Esophagus muscularis mucosa (tissue), 4 donors: ENCODE measurements at regions not wholly inside any gene's neighbourhood (a gene's known extent, or its start where the extent isn't known, plus 50 kb on each side); places are given as distances from the start of the nearest gene placed in this dataset.
A peak's percentile ranks its signal among the peaks of the same experiment; 100 is the strongest.

ENCODE experiments used
- DNase-seq: peaks from one replicate; pipeline ENCODE4 v3.0.0-alpha.2; 2017; ENCODE audit errors: extremely low spot score
- H3K27ac ChIP-seq, 4 donors: fragments of 200-600 bp; sonication (generic); replicated peaks in 1 of 4; 1 replicate in 3 of 4; 2 replicates in 1 of 4; pipeline ENCODE4 v1.5.1; 2016 to 2019; ENCODE audit warnings: mild to moderate bottlenecking in 1 of 4
- H3K27me3 ChIP-seq, 4 donors: fragments of 200-600 bp; sonication (generic); one replicate each; pipeline versions ENCODE4 v1.5.1 to v1.6.0; 2016 to 2019
- H3K36me3 ChIP-seq, 4 donors: fragments of 200-600 bp; sonication (generic); one replicate each; pipeline ENCODE4 v1.5.1; 2016 to 2019
- H3K4me1 ChIP-seq, 4 donors: fragments of 200-600 bp; sonication (generic); one replicate each; pipeline ENCODE4 v1.5.1; 2016 to 2019
- H3K4me3 ChIP-seq, 4 donors: fragments of 200-600 bp; sonication (generic); 1 replicate in 2 of 4; 2 replicates in 2 of 4; pipeline ENCODE4 v1.5.1; 2016 to 2019; ENCODE audit warnings: mild to moderate bottlenecking in 4 of 4, moderate library complexity in 1 of 4
- H3K9me3 ChIP-seq, 4 donors: fragments of 200-600 bp; sonication (generic); 1 replicate in 3 of 4; 2 replicates in 1 of 4; pipeline ENCODE4 v1.5.1; 2016 to 2019
- EP300 ChIP-seq: sonication (generic); formaldehyde crosslinking; IDR thresholded peaks from one replicate; pipeline ENCODE4 v1.6.1; 2017; ENCODE audit warnings: antibody characterized with exemption
- POLR2A ChIP-seq: fragments of 450-650 bp; IDR thresholded peaks from one replicate; pipeline ENCODE4 v1.6.1; 2017; ENCODE audit warnings: antibody characterized with exemption, moderate library complexity, mild to moderate bottlenecking, low read depth
- POLR2AphosphoS5 ChIP-seq, 2 donors: sonication (generic); formaldehyde crosslinking; IDR thresholded peaks; one replicate each; pipeline ENCODE4 v1.6.1; 2017; ENCODE audit warnings: antibody characterized with exemption in 2 of 2
- WGBS: methylation state at CpG from one replicate; pipeline ENCODE4 v1.1.5; 2018; 5-methylcytosine and 5-hydroxymethylcytosine counted together
- intact Hi-C: fragments of 100-400 bp; cut with DNase I; formaldehyde crosslinking; loops from one replicate; pipeline ENCODE4 v1.15.1; 2023
- TF ChIP-seq, protein P1 (sequence below), 3 experiments: fragments of 200-600 bp in 2 of 3; fragments of 450-650 bp in 1 of 3; sonication (generic) in 2 of 3; IDR thresholded peaks; one replicate each; pipeline ENCODE4 v1.5.1; 2017 to 2019; ENCODE audit warnings: antibody characterized with exemption in 3 of 3, mild to moderate bottlenecking in 2 of 3, moderate library complexity in 1 of 3

DNA sequence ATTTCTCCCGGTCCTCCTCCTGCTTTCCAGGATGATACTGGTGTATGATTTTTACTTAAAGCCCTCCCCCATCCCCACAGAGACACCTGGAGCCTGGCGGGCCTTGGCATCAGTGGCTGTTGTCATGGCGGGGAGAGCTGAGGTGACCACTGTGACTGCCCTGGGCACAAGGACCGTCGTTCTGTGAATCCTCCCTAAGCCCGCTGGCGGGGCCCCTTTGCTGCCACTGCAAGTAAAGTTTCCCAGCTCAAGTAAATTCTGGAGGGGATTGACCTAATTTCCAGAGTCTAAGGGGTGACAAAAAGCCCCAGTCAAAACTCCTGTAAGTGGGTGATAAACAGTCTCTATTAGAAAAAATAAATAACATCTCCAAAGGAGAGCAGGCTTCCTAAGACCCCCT is 393.2 kb upstream of the PODXL start:
- TF ChIP-seq POLR2A (no peak), EP300 (no peak), POLR2AphosphoS5 (IDR thresholded peaks at IDR 0.05) (no peak)
- TF ChIP-seq, protein P1, sequence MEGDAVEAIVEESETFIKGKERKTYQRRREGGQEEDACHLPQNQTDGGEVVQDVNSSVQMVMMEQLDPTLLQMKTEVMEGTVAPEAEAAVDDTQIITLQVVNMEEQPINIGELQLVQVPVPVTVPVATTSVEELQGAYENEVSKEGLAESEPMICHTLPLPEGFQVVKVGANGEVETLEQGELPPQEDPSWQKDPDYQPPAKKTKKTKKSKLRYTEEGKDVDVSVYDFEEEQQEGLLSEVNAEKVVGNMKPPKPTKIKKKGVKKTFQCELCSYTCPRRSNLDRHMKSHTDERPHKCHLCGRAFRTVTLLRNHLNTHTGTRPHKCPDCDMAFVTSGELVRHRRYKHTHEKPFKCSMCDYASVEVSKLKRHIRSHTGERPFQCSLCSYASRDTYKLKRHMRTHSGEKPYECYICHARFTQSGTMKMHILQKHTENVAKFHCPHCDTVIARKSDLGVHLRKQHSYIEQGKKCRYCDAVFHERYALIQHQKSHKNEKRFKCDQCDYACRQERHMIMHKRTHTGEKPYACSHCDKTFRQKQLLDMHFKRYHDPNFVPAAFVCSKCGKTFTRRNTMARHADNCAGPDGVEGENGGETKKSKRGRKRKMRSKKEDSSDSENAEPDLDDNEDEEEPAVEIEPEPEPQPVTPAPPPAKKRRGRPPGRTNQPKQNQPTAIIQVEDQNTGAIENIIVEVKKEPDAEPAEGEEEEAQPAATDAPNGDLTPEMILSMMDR (IDR thresholded peaks at IDR 0.05) = no peak
- no peak for DNase-seq
- peaks cover 0 to 9% (median 0%) of the 10 kb centered on the region in 4 donors for H3K27me3 ChIP-seq
- intact Hi-C loops = loop anchor here (5.0 to 10.0 kb wide), 3 partner anchors 208 to 633 kb away; no protein-coding TSS in a partner anchor
- H3K36me3 ChIP-seq = no peaks in the 10 kb centered on the region
- WGBS = 93% methylated on average over 7 of the region's 7 CpGs
- H3K4me3 ChIP-seq = no peak overlapping the region
- H3K4me1 ChIP-seq = peaks cover 18 to 65% (median 63%) of the 10 kb centered on the region in 4 donors
- H3K9me3 ChIP-seq = peaks cover 0 to 9% (median 5%) of the 10 kb centered on the region in 4 donors
- H3K27ac ChIP-seq = peak overlapping the region in 3 of 4 donors; percentile 42 to 72 (median 72)

DNA sequence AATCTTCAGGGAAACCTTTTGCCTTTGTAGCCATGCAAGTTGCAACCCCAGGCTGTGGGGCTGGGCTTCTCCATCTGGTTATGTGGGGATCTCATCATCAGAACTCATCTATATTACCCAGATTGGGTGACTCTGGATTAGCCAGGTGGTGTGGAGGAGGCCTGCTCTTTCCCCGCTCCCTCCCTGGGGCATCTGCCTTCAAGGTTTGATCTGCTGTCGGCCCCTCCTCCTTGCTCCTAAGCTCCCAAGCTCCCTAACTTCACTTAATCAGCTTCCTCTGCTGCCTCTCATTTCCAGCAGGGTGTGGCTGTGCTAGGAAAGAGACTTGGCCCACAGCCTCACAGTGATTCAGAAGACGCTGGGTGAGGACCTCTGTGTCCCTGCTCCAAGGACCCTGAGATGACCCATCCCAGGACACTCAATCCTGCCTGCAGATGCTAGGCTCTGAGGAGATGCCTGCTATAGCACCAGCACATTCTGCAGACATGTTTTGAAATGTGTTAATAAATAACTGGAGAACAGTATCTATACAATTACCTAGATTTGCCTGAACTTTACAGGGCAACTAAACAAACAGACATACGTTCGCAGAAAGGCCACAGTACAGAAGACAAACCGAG is 392.1 kb upstream of the PODXL start:
- 62% methylated on average over 5 of the region's 6 CpGs for WGBS
- Histone ChIP-seq H3K36me3 (no peaks in the 10 kb centered on the region), H3K27ac (peak overlapping the region in 3 of 4 donors; percentile 27 to 72 (median 72)), H3K9me3 (peaks cover 0 to 9% (median 5%) of the 10 kb centered on the region in 4 donors), H3K27me3 (peaks cover 0 to 9% (median 0%) of the 10 kb centered on the region in 4 donors), H3K4me3 (no peak overlapping the region), H3K4me1 (peaks cover 18 to 59% (median 56%) of the 10 kb centered on the region in 4 donors)
- intact Hi-C loops = loop anchor here (5.0 to 10.0 kb wide), 3 partner anchors 209 to 634 kb away; no protein-coding TSS in a partner anchor
- TF ChIP-seq, protein P1 (IDR thresholded peaks at IDR 0.05) = no peak
- TF ChIP-seq POLR2A (no peak), POLR2AphosphoS5 (IDR thresholded peaks at IDR 0.05) (no peak), EP300 (no peak)
- DNase-seq = no peak

DNA sequence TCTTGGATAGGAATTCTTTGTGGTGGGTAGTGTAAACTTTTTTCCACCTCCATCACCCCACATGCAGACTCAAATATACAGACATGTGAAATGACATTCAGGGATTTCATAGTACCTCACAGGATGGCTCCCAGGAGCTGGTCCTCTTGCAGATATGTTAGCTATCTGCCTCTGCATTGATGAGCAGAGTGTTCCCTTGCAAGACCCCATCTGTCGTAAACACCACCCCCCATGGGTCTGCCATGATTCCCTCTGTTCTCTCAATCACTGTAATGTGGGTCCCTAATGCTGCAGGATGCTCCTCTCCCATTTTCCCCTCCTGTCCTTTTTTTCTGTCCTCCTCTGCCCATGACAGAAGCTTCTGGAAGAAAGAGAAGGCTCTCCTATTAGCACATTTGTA is 391.2 kb upstream of the PODXL start:
- no peak for DNase-seq
- TF ChIP-seq, protein P1 (IDR thresholded peaks at IDR 0.05) = no peak
- TF ChIP-seq EP300 (no peak), POLR2AphosphoS5 (IDR thresholded peaks at IDR 0.05) (no peak), POLR2A (no peak)
- no peak overlapping the region for H3K4me3 ChIP-seq
- intact Hi-C loops = loop anchor here (5.0 to 10.0 kb wide), 3 partner anchors 210 to 635 kb away; no protein-coding TSS in a partner anchor
- peaks cover 0 to 9% (median 5%) of the 10 kb centered on the region in 4 donors for H3K9me3 ChIP-seq
- peaks cover 18 to 50% (median 49%) of the 10 kb centered on the region in 4 donors for H3K4me1 ChIP-seq
- H3K27ac ChIP-seq = no peak overlapping the region
- 86% methylated on average over 1 of the region's 1 CpG for WGBS
- H3K27me3 ChIP-seq = peaks cover 0 to 9% (median 0%) of the 10 kb centered on the region in 4 donors
- H3K36me3 ChIP-seq = no peaks in the 10 kb centered on the region

DNA sequence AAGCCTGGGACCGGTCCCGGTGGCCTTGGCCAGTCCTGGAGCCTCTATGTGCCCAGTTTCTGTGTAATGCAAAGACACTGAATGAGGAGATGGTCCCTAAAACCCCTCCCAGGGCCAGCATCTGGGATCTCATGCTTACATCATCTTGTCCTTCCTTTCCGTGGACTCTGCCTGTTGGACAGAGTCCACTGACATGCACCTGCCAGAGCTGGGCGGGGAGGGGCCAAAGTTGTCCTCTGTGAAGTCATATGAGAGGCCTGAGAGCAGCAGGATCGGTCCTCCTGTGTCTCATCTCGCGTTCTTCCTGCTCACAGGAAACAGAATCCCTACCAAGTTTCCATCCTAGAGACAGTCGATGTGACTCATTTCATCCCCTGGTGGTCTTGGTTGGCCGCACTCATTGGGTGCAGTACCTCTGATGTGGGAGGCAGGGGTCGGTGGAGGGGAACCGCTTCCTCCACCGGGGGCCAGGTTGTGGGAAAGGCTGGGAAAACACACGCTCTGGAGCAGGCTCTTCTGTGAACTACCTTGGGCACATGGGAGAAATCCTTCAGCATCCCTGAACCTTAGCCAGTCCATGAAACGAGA is 389.6 kb upstream of the PODXL start:
- intact Hi-C loops = loop anchor here (5.0 to 10.0 kb wide), 3 partner anchors 211 to 636 kb away; no protein-coding TSS in a partner anchor

More for the DNA sequence above, 389.6 kb upstream of the PODXL start:
- Histone ChIP-seq H3K4me3 (peak overlapping the region in 3 of 4 donors; percentile 45 to 57 (median 46)), H3K36me3 (no peaks in the 10 kb centered on the region), H3K27ac (no peak overlapping the region), H3K9me3 (peaks cover 0 to under 1% (median under 1%) of the 10 kb centered on the region in 4 donors), H3K27me3 (peaks cover 0 to 13% (median 0%) of the 10 kb centered on the region in 4 donors), H3K4me1 (peaks cover 18 to 50% (median 47%) of the 10 kb centered on the region in 4 donors)
- TF ChIP-seq, protein P1 (IDR thresholded peaks at IDR 0.05) = no peak
- TF ChIP-seq POLR2AphosphoS5 (IDR thresholded peaks at IDR 0.05) (no peak), POLR2A (no peak), EP300 (no peak)
- no peak for DNase-seq
- 83% methylated on average over 14 of the region's 14 CpGs for WGBS
